ENCODE measurements at regions not wholly inside any gene's neighbourhood (a gene's known extent, or its start where the extent isn't known, plus 50 kb on each side); places are given as distances from the start of the nearest gene placed in this dataset.

DNA sequence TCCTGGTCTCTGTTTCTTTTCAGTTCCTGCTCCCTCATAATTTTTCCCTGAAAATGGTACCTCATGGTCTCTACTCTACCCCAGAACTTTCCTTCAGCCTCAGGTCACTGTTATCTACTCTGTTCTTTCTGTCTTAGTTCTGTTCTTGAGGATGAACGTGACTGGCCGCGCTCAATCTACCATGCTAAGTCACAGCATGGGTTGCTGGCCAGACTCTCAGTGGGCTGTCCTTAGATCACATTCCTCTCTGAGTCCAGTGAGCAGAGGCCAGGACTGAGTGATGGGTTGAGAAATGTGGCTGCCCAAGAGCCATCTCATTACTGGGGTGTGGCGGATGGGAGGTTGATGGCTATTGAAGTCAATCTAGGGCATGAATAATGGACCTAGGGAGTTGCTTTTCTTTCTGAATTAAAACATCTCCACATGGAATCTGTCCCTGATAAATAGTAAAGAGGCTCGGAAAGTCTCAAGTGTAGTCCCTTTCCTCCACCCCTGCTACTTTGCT, 164.0 kb upstream of the DTNBP1 start:
- no peak for TF ChIP-seq NFIC (IDR thresholded peaks at IDR 0.05)
- TF ChIP-seq FOXM1 (IDR thresholded peaks at IDR 0.05; ENCODE audit: borderline replicate concordance, low read depth) = no peak
- TF ChIP-seq, protein P1, sequence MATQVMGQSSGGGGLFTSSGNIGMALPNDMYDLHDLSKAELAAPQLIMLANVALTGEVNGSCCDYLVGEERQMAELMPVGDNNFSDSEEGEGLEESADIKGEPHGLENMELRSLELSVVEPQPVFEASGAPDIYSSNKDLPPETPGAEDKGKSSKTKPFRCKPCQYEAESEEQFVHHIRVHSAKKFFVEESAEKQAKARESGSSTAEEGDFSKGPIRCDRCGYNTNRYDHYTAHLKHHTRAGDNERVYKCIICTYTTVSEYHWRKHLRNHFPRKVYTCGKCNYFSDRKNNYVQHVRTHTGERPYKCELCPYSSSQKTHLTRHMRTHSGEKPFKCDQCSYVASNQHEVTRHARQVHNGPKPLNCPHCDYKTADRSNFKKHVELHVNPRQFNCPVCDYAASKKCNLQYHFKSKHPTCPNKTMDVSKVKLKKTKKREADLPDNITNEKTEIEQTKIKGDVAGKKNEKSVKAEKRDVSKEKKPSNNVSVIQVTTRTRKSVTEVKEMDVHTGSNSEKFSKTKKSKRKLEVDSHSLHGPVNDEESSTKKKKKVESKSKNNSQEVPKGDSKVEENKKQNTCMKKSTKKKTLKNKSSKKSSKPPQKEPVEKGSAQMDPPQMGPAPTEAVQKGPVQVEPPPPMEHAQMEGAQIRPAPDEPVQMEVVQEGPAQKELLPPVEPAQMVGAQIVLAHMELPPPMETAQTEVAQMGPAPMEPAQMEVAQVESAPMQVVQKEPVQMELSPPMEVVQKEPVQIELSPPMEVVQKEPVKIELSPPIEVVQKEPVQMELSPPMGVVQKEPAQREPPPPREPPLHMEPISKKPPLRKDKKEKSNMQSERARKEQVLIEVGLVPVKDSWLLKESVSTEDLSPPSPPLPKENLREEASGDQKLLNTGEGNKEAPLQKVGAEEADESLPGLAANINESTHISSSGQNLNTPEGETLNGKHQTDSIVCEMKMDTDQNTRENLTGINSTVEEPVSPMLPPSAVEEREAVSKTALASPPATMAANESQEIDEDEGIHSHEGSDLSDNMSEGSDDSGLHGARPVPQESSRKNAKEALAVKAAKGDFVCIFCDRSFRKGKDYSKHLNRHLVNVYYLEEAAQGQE (IDR thresholded peaks at IDR 0.05; ENCODE audit: low read depth) = no peak
- TF ChIP-seq YY1 (IDR thresholded peaks at IDR 0.05; ENCODE audit: low read depth) = no peak

DNA sequence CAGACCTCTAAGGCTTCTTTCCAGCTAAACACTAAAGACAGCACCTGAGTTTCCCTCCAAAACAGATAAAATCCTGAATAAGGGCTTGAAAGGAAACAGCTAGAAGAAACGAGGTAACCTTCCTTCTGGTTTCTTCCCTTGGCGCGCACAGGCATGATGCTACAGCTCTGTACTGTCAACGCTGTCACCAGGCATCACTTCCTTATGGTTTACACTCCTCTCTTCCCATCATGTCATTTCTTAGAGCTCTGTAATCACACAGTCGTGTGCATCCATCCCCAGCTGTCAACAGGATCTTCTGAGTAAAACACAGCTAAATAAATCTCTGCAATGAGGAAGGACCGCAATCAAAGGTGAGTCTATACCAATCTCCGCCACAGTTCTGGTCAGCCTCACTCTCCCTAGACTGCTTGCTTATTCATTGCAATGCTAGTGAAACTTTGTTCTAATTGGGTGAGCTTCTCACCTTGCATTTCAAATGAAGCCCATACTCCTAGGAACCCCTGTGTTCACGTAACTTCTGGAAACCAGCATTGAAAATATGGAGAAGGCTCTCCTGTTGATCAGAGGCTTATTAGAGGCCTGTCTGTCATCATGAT, 162.6 kb upstream of the DTNBP1 start:
- no peak for TF ChIP-seq NFIC (IDR thresholded peaks at IDR 0.05)
- no peak for TF ChIP-seq TAF1 (IDR thresholded peaks at IDR 0.05; ENCODE audit: low read depth)
- TF ChIP-seq, protein P2, sequence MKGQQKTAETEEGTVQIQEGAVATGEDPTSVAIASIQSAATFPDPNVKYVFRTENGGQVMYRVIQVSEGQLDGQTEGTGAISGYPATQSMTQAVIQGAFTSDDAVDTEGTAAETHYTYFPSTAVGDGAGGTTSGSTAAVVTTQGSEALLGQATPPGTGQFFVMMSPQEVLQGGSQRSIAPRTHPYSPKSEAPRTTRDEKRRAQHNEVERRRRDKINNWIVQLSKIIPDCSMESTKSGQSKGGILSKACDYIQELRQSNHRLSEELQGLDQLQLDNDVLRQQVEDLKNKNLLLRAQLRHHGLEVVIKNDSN (IDR thresholded peaks at IDR 0.05) = no peak
- TF ChIP-seq RAD21 (IDR thresholded peaks at IDR 0.05; ENCODE audit: low read depth) = no peak
- no peak for TF ChIP-seq FOXM1 (IDR thresholded peaks at IDR 0.05; ENCODE audit: borderline replicate concordance, low read depth)
- no peak for TF ChIP-seq ZBTB7A (IDR thresholded peaks at IDR 0.05; ENCODE audit: low read depth)

DNA sequence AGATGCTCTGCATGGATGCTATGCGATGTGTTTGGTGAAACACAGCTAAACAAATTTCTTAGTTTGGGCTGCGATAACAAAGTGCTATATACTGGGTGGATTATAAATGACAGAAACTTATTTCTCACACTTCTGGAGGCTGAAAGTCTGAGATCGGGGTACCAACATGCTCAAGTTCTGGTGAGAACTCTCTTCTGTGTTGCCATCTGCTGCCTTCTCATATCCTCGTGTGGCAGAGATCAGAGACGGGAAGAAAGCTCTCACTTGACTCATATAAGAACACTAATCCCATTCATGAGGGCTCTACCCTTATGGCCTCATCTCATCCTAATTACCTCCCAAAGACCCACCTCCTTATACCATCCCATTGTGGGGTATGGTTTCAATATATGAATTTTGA, 162.0 kb upstream of the DTNBP1 start:
- TF ChIP-seq ZBTB7A (IDR thresholded peaks at IDR 0.05; ENCODE audit: low read depth) (no peak), EP300 (IDR thresholded peaks at IDR 0.05; ENCODE audit: borderline replicate concordance) (no peak)
- TF ChIP-seq, protein P1 (IDR thresholded peaks at IDR 0.05; ENCODE audit: low read depth) = no peak

DNA sequence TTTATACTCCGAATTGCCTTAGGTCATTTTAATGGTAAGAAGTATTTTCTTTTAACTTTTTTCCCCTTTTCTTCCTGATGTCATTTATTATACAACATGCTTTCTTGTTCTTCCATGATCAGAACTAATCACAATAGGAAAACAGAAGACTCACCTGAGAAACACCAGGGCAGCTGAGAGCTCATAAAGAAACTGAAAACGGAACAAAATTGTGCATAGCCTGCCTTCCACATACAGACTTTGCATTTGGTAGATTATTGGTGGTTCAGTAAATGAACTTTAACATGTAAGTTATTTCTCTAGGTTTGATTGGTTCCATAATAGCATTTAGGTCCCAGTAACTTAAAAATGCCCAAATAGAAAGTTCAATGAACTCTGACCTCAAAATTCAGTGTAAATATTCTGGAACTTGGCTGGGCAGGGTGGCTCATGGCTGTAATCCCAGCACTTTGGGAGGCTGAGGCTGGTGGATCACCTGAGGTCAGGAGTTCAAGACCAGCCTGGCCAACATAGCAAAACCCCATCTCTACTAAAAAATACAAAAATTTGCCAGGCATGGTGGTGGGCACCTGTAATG, 161.1 kb upstream of the DTNBP1 start:
- TF ChIP-seq NFIC (IDR thresholded peaks at IDR 0.05) = no peak
- no peak for TF ChIP-seq FOXM1 (IDR thresholded peaks at IDR 0.05; ENCODE audit: borderline replicate concordance, low read depth)
- no peak for TF ChIP-seq CEBPB (IDR thresholded peaks at IDR 0.05)
- TF ChIP-seq ZBTB7A (IDR thresholded peaks at IDR 0.05; ENCODE audit: low read depth) = no peak
- no peak for TF ChIP-seq EGR1 (IDR thresholded peaks at IDR 0.05)
- TF ChIP-seq EP300 (IDR thresholded peaks at IDR 0.05; ENCODE audit: borderline replicate concordance) = no peak
- TF ChIP-seq TAF1 (IDR thresholded peaks at IDR 0.05; ENCODE audit: low read depth) = no peak
- TF ChIP-seq CREB1 (IDR thresholded peaks at IDR 0.05; ENCODE audit: low read depth) = no peak
- TF ChIP-seq, protein P3, sequence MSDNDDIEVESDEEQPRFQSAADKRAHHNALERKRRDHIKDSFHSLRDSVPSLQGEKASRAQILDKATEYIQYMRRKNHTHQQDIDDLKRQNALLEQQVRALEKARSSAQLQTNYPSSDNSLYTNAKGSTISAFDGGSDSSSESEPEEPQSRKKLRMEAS (IDR thresholded peaks at IDR 0.05) = no peak
- no peak for TF ChIP-seq TEAD4 (IDR thresholded peaks at IDR 0.05)
- TF ChIP-seq TCF12 (IDR thresholded peaks at IDR 0.05; ENCODE audit: low read depth) = no peak
- no peak for TF ChIP-seq RAD21 (IDR thresholded peaks at IDR 0.05; ENCODE audit: low read depth)
- TF ChIP-seq YY1 (IDR thresholded peaks at IDR 0.05; ENCODE audit: low read depth) = no peak
- TF ChIP-seq, protein P2 (IDR thresholded peaks at IDR 0.05) = no peak

DNA sequence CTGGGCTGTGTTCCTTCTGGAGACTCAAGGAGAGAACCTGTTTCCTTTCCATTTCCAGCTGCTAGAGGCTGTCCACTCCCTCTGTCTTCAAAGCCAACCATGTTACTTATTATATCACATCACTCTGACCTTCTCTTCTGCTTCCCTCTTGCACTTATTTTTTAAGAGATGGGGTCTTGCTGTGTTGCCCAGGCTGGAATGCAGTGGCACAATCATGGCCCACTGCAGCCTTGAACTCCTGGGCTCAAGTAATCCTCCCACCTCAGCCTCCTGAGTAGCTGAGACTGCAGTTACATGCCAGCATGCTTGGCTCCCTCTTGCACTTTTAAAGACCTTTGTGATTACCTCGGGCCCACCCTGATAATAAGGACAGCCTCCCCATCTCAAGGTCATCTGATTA, 160.0 kb upstream of the DTNBP1 start:
- TF ChIP-seq YY1 (IDR thresholded peaks at IDR 0.05; ENCODE audit: low read depth) (no peak), RAD21 (IDR thresholded peaks at IDR 0.05; ENCODE audit: low read depth) (no peak)

DNA sequence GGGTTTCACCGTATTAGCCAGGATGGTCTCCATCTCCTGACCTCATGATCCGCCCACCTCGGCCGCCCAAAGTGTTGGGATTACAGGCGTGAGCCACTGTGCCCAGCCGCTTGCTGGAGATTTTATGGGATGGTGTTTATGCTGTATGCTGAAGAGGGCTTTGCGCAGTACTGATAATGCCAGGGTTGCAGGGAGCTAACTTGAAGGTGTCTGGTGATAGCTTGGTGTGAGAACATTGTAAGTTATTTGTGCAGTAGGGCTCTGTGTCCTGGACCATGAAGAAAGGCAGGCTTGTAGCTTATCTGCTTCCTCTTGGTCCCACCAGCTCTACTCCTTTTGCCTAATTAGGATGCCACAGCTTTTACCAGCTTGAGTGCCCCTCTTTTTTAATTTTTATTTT, 157.0 kb upstream of the DTNBP1 start:
- TF ChIP-seq TCF12 (IDR thresholded peaks at IDR 0.05; ENCODE audit: low read depth) (no peak), CEBPB (IDR thresholded peaks at IDR 0.05) (no peak), CREB1 (IDR thresholded peaks at IDR 0.05; ENCODE audit: low read depth) (no peak), EP300 (IDR thresholded peaks at IDR 0.05; ENCODE audit: borderline replicate concordance) (no peak), TAF1 (IDR thresholded peaks at IDR 0.05; ENCODE audit: low read depth) (no peak), NFIC (IDR thresholded peaks at IDR 0.05) (no peak), ZBTB7A (IDR thresholded peaks at IDR 0.05; ENCODE audit: low read depth) (no peak), FOXM1 (IDR thresholded peaks at IDR 0.05; ENCODE audit: borderline replicate concordance, low read depth) (no peak), RAD21 (IDR thresholded peaks at IDR 0.05; ENCODE audit: low read depth) (no peak), EGR1 (IDR thresholded peaks at IDR 0.05) (no peak), TEAD4 (IDR thresholded peaks at IDR 0.05) (no peak), YY1 (IDR thresholded peaks at IDR 0.05; ENCODE audit: low read depth) (no peak)
- TF ChIP-seq, protein P3 (IDR thresholded peaks at IDR 0.05) = no peak
- TF ChIP-seq, protein P1 (IDR thresholded peaks at IDR 0.05; ENCODE audit: low read depth) = no peak
- TF ChIP-seq, protein P2 (IDR thresholded peaks at IDR 0.05) = no peak
